ENCODE measurements at regions not wholly inside any gene's neighbourhood (a gene's known extent, or its start where the extent isn't known, plus 50 kb on each side); places are given as distances from the start of the nearest gene placed in this dataset.

- Histone ChIP-seq H3K27ac (no peak overlapping the region), H3K4me3 (no peak overlapping the region)
- DNase-seq (ENCODE audit: low spot score), result no peak
- TF ChIP-seq, protein P1, sequence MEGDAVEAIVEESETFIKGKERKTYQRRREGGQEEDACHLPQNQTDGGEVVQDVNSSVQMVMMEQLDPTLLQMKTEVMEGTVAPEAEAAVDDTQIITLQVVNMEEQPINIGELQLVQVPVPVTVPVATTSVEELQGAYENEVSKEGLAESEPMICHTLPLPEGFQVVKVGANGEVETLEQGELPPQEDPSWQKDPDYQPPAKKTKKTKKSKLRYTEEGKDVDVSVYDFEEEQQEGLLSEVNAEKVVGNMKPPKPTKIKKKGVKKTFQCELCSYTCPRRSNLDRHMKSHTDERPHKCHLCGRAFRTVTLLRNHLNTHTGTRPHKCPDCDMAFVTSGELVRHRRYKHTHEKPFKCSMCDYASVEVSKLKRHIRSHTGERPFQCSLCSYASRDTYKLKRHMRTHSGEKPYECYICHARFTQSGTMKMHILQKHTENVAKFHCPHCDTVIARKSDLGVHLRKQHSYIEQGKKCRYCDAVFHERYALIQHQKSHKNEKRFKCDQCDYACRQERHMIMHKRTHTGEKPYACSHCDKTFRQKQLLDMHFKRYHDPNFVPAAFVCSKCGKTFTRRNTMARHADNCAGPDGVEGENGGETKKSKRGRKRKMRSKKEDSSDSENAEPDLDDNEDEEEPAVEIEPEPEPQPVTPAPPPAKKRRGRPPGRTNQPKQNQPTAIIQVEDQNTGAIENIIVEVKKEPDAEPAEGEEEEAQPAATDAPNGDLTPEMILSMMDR (IDR thresholded peaks at IDR 0.05), result no peak
Measured at GRCh38 chr2:14513903-14514302, 118.6 kb upstream of the LRATD1 start.

DNA sequence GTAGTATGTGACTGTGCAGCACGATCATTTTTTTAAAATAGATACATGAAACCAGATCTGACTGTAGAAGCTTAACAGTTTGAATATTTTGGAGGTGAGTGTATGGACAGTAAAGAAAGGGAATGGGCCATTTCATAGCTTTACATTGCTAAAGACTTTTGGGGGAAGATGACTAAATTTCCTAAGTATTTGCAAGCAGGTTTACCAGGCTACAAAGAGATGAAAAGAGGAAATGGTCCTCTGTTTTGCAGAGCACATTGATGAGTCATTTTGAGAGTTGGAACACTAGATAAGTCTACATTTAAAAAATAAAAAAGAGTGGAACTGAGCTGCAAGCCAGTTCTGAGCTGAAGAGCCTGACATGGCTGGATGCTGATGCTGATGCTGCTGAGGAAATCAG lies 115.7 kb upstream of the LRATD1 start:
- H3K27ac ChIP-seq, result no peak overlapping the region
- DNase-seq (ENCODE audit: low spot score), result no peak
- no peak overlapping the region for H3K4me3 ChIP-seq
- TF ChIP-seq, protein P1 (IDR thresholded peaks at IDR 0.05), result no peak

DNA sequence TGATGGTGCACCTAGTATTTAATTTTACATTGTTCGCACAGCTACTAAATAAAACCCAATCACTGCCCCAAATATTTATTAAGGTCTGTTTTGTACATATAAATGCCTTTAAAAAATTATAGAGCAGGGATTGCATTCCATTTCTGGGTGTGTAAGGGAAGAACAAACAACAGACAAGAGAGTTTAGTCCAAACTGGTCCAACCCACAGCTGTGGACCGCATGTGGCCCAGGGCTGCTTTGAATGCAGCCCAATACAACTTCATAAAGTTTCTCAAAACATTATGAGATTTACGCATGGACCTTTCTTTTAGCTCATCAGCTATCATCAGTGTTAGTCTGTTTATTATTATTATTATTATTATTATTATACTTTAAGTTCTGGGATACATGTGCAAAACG lies 114.8 kb upstream of the LRATD1 start:
- no peak for DNase-seq (ENCODE audit: low spot score)
- no peak overlapping the region for H3K4me3 ChIP-seq
- no peak overlapping the region for H3K27ac ChIP-seq
- TF ChIP-seq, protein P1 (IDR thresholded peaks at IDR 0.05), result no peak

GRCh38 chr2:14520385-14520945 lies 112.1 kb upstream of the LRATD1 start:
- Histone ChIP-seq H3K4me3 (no peak overlapping the region), H3K27ac (no peak overlapping the region)
- DNase-seq (ENCODE audit: low spot score), result no peak
- TF ChIP-seq, protein P1 (IDR thresholded peaks at IDR 0.05), result no peak

DNA sequence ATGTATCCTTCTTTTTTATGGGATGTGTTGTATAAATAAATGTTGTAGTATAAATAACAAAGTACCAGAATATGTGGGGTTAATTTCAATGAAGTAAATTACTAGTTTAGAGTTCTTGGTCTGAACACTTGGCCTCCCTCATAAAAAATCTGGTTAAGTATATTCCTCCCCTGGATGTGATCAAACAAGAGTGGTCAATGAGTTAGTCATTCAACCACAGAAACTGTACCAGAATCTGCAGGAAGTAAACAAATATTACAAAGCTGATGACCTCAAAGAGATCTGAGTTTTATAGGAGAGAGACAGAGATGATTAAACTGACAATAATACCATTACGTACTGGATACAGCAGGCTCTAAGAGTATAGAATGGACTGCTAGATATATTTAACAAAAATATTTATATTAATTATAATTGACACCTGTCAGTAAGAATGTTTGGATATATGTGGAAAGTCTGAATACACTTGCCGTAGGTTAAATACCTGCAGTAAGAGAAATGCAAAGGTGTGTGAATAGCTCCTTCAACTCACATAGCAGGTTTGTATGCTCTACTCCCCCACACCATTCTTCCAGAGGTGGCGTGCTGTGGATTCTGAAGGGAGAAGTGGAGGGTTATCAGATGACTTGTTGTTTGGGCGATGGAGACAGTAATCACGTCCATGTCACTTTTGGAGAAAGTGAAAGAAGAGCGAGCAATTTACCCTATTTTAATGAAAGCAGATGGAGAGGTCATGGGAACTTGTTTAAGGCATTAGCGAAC lies 108.3 kb upstream of the LRATD1 start:
- Histone ChIP-seq H3K4me3 (no peak overlapping the region), H3K27ac (no peak overlapping the region)
- TF ChIP-seq, protein P1 (IDR thresholded peaks at IDR 0.05), result no peak
- no peak for DNase-seq (ENCODE audit: low spot score)

- Histone ChIP-seq H3K4me3 (no peak overlapping the region), H3K27ac (no peak overlapping the region)
- TF ChIP-seq, protein P1 (IDR thresholded peaks at IDR 0.05), result no peak
- DNase-seq (ENCODE audit: low spot score), result no peak
Measured at GRCh38 chr2:14524803-14525080, 107.8 kb upstream of the LRATD1 start.

DNA sequence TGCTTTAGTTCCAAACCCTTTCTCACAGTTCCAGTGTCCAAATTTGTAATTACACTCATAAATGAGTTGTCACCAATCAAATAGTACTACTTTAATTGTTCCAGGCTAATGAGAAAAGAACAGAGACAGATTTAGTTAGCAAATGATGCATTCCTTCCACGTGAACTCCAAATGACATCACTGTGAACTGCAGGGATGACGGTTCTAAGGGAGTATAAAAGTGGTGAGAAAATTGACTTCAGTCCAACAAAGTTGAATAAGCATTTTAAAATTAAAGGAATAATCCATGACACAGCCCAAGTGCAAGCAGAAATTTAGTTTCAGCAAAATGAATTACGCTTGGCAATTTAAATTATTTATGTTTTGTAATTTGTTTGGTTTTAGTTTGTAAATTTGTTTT lies 102.0 kb upstream of the LRATD1 start:
- no peak overlapping the region for H3K27ac ChIP-seq
- DNase-seq (ENCODE audit: low spot score), result no peak
- TF ChIP-seq, protein P1 (IDR thresholded peaks at IDR 0.05), result no peak
- H3K4me3 ChIP-seq, result no peak overlapping the region

All from coronary artery (tissue), 2 donors.